ENCODE measurements at regions not wholly inside any gene's neighbourhood (a gene's known extent, or its start where the extent isn't known, plus 50 kb on each side); places are given as distances from the start of the nearest gene placed in this dataset.

DNA sequence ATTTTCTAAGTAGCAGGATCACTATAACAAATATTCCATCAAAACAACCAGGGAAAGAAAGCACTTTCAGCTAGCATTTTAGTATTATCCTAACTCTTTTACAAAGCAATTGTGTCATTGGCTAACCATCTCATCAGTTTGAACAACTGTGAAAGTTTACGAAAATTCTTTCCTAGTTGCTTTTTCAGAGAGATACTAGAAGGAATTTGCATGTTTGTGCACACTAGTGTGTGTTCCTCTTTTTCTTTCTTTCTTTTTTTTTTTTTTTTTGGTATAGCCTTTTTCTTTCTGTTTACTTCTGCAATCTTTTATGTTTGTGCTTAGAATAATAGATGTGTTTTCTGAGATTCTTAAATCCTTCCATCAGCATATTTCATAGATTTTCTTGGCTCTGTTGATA lies 124.7 kb upstream of the SEMA6A start:
- no peaks in the 10 kb centered on the region for H3K36me3 Mint-ChIP-seq (ENCODE audit: insufficient read depth, unreplicated experiment)
- H3K9me3 Mint-ChIP-seq (ENCODE audit: unreplicated experiment): no peaks in the 10 kb centered on the region
- ChIA-PET POLR2A (no interaction called here), CTCF (no interaction called here)
- H3K27me3 Mint-ChIP-seq (ENCODE audit: insufficient read depth, unreplicated experiment): no peaks in the 10 kb centered on the region
- TF ChIP-seq, protein P1, sequence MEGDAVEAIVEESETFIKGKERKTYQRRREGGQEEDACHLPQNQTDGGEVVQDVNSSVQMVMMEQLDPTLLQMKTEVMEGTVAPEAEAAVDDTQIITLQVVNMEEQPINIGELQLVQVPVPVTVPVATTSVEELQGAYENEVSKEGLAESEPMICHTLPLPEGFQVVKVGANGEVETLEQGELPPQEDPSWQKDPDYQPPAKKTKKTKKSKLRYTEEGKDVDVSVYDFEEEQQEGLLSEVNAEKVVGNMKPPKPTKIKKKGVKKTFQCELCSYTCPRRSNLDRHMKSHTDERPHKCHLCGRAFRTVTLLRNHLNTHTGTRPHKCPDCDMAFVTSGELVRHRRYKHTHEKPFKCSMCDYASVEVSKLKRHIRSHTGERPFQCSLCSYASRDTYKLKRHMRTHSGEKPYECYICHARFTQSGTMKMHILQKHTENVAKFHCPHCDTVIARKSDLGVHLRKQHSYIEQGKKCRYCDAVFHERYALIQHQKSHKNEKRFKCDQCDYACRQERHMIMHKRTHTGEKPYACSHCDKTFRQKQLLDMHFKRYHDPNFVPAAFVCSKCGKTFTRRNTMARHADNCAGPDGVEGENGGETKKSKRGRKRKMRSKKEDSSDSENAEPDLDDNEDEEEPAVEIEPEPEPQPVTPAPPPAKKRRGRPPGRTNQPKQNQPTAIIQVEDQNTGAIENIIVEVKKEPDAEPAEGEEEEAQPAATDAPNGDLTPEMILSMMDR (IDR thresholded peaks at IDR 0.05; ENCODE audit: unreplicated experiment): no peak
- no TSS peak for BruUV-seq (replicated peaks)
- no peaks in the 10 kb centered on the region for H3K4me1 Mint-ChIP-seq (ENCODE audit: insufficient read depth, unreplicated experiment)
- no peak overlapping the region for H3K27ac Mint-ChIP-seq (ENCODE audit: low read depth, unreplicated experiment)
- DNase-seq (ENCODE audit: unreplicated experiment): no peak
- no peak overlapping the region for H3K4me3 Mint-ChIP-seq (ENCODE audit: unreplicated experiment)
- intact Hi-C loops (cut with micrococcal nuclease): no loop called here

DNA sequence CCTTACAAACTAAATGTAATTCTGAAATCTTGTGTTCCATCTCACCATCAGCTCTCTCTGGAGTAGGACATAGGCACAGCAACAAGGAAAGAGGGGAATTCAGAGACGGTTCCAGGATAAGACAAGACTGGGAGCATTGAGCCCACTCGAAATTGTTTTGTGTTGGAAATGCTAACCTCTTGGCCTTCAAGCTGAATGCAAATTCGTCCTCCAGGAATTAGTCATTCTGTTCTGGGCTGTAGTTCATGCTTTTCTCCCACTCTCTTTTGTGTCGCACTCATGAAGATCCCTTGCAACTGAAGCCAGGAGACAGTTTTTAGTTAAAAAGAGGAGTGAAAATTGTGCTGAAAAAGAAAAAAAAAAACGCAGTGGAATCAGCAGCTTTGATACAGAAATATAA lies 121.7 kb upstream of the SEMA6A start:
- Mint-ChIP-seq H3K4me3 (ENCODE audit: unreplicated experiment) (no peak overlapping the region), H3K27me3 (ENCODE audit: insufficient read depth, unreplicated experiment) (no peaks in the 10 kb centered on the region), H3K4me1 (ENCODE audit: insufficient read depth, unreplicated experiment) (no peaks in the 10 kb centered on the region), H3K9me3 (ENCODE audit: unreplicated experiment) (no peaks in the 10 kb centered on the region), H3K36me3 (ENCODE audit: insufficient read depth, unreplicated experiment) (no peaks in the 10 kb centered on the region), H3K27ac (ENCODE audit: low read depth, unreplicated experiment) (no peak overlapping the region)
- intact Hi-C loops (cut with micrococcal nuclease): no loop called here
- no TSS peak for BruUV-seq (replicated peaks)
- TF ChIP-seq, protein P1 (IDR thresholded peaks at IDR 0.05; ENCODE audit: unreplicated experiment): no peak
- ChIA-PET POLR2A (no interaction called here), CTCF (interaction anchor here (0.6 to 1.1 kb wide), 4 partner anchors 19 to 442 kb away, joined by 3 to 6 read pairs (median 4); no protein-coding TSS in a partner anchor)
- no peak for DNase-seq (ENCODE audit: unreplicated experiment)

DNA sequence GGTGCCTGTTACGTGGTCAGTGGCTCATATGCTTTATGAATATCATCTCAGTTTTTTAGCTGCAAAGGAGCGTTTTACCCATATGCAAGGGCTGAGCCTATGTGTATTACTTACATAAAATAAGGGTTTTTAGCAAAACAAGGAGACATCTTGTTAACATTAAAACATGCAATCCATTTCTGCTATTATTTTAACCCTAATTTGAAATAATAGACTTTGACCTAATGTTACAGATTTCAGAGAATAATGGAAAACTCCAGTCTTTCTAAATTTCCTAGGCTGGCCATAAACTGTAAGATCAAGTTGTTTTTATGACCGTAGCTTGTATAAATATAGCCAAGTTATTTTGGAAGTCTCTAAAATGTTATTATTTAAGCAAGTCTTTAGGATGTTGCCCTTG lies 121.1 kb upstream of the SEMA6A start:
- H3K27ac Mint-ChIP-seq (ENCODE audit: low read depth, unreplicated experiment): no peak overlapping the region
- no peaks in the 10 kb centered on the region for H3K9me3 Mint-ChIP-seq (ENCODE audit: unreplicated experiment)
- intact Hi-C loops (cut with micrococcal nuclease): no loop called here
- DNase-seq (ENCODE audit: unreplicated experiment): no peak
- no TSS peak for BruUV-seq (replicated peaks)
- TF ChIP-seq, protein P1 (IDR thresholded peaks at IDR 0.05; ENCODE audit: unreplicated experiment): no peak
- CTCF ChIA-PET: interaction anchor here (0.6 to 1.1 kb wide), 2 partner anchors 18 to 442 kb away, joined by 3 to 4 read pairs; no protein-coding TSS in a partner anchor
- H3K27me3 Mint-ChIP-seq (ENCODE audit: insufficient read depth, unreplicated experiment): no peaks in the 10 kb centered on the region
- H3K4me1 Mint-ChIP-seq (ENCODE audit: insufficient read depth, unreplicated experiment): no peaks in the 10 kb centered on the region
- H3K4me3 Mint-ChIP-seq (ENCODE audit: unreplicated experiment): no peak overlapping the region
- POLR2A ChIA-PET: no interaction called here
- no peaks in the 10 kb centered on the region for H3K36me3 Mint-ChIP-seq (ENCODE audit: insufficient read depth, unreplicated experiment)

DNA sequence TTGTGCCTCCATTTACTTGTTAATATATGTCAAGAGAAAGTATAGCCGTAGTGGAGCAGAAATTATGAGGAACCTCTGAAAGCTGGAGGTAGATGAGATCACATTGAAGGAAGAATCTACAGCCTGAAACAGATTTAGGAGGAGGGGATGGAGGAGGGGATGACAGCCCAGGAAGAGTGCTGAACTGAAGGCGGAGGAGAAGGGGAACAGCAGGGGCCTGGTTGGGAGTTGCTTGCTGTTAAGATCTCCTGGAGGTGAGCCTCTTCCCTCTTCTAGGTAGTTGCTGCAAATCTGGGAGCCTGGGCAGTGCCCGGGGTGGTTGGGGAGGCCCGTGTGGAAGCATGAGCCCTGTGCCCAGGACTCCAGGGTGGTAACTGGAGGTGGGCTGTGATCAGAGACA lies 111.8 kb upstream of the SEMA6A start:
- BruUV-seq (replicated peaks): no TSS peak
- no peaks in the 10 kb centered on the region for H3K27me3 Mint-ChIP-seq (ENCODE audit: insufficient read depth, unreplicated experiment)

More for the DNA sequence above, 111.8 kb upstream of the SEMA6A start:
- DNase-seq (ENCODE audit: unreplicated experiment): no peak
- H3K9me3 Mint-ChIP-seq (ENCODE audit: unreplicated experiment): no peaks in the 10 kb centered on the region
- POLR2A ChIA-PET: no interaction called here
- H3K27ac Mint-ChIP-seq (ENCODE audit: low read depth, unreplicated experiment): no peak overlapping the region
- no peaks in the 10 kb centered on the region for H3K36me3 Mint-ChIP-seq (ENCODE audit: insufficient read depth, unreplicated experiment)
- intact Hi-C loops (cut with micrococcal nuclease): no loop called here
- TF ChIP-seq, protein P1 (IDR thresholded peaks at IDR 0.05; ENCODE audit: unreplicated experiment): no peak
- H3K4me1 Mint-ChIP-seq (ENCODE audit: insufficient read depth, unreplicated experiment): no peaks in the 10 kb centered on the region
- CTCF ChIA-PET: interaction anchor here (0.5 to 0.7 kb wide), 2 partner anchors 72 to 196 kb away, joined by 3 read pairs; no protein-coding TSS in a partner anchor
- H3K4me3 Mint-ChIP-seq (ENCODE audit: unreplicated experiment): no peak overlapping the region
